Upper lobe of right lung (tissue), 1 donor: ENCODE measurements at regions not wholly inside any gene's neighbourhood (a gene's known extent, or its start where the extent isn't known, plus 50 kb on each side); places are given as distances from the start of the nearest gene placed in this dataset.
A peak's percentile ranks its signal among the peaks of the same experiment; 100 is the strongest.

Experiments
- ATAC-seq: fragments of 200-7000 bp; cut with Tn5 transposase; one replicate; pipeline ENCODE4 v1.9.1; 2020; ENCODE audit warnings: mild to moderate bottlenecking, moderate library complexity
- DNase-seq: peaks from one replicate; pipeline ENCODE4 v3.0.0-alpha.2; 2020
- H3K27ac ChIP-seq: fragments of 200-600 bp; one replicate; pipeline ENCODE4 v1.8.0; 2022
- H3K27me3 ChIP-seq: fragments of 200-600 bp; one replicate; pipeline ENCODE4 v1.8.0; 2022; ENCODE audit warnings: mild to moderate bottlenecking
- H3K36me3 ChIP-seq: fragments of 200-600 bp; one replicate; pipeline ENCODE4 v1.8.0; 2022
- H3K4me1 ChIP-seq: fragments of 200-600 bp; one replicate; pipeline ENCODE4 v1.8.0; 2022
- H3K4me3 ChIP-seq: fragments of 200-600 bp; one replicate; pipeline ENCODE4 v1.8.0; 2022; ENCODE audit warnings: mild to moderate bottlenecking
- H3K9me3 ChIP-seq: fragments of 200-600 bp; one replicate; pipeline ENCODE4 v1.8.0; 2022
- CTCF ChIP-seq: fragments of 200-600 bp; IDR thresholded peaks from one replicate; pipeline ENCODE4 v1.8.0; 2022; ENCODE audit warnings: antibody characterized with exemption
- intact Hi-C: fragments of 100-400 bp; cut with DNase I; formaldehyde crosslinking; loops from one replicate; pipeline ENCODE4 v1.11.0; 2022
- donor health status: DM: no; HTN: yes; CAD: no; lungs with severe emphysema.

GRCh38 chr12:25419595-25419994 lies 133.5 kb downstream of the LMNTD1 start:
- DNase-seq (no peak), ATAC-seq (no peak)
- H3K9me3 ChIP-seq: no peaks in the 10 kb centered on the region
- no peaks in the 10 kb centered on the region for H3K4me1 ChIP-seq
- TF ChIP-seq CTCF: no peak
- intact Hi-C loops: no loop called here
- no peak overlapping the region for H3K27ac ChIP-seq
- no peak overlapping the region for H3K4me3 ChIP-seq
- no peaks in the 10 kb centered on the region for H3K36me3 ChIP-seq
- no peaks in the 10 kb centered on the region for H3K27me3 ChIP-seq

GRCh38 chr12:25417071-25417470 lies 136.0 kb downstream of the LMNTD1 start:
- Histone ChIP-seq H3K27ac (no peak overlapping the region), H3K36me3 (no peaks in the 10 kb centered on the region), H3K4me3 (no peak overlapping the region), H3K4me1 (no peaks in the 10 kb centered on the region), H3K9me3 (no peaks in the 10 kb centered on the region), H3K27me3 (no peaks in the 10 kb centered on the region)
- intact Hi-C loops: no loop called here
- no peak for DNase-seq
- no peak for TF ChIP-seq CTCF
- no peak for ATAC-seq

GRCh38 chr12:25416516-25416915 lies 136.6 kb downstream of the LMNTD1 start:
- ATAC-seq (peak; percentile 50), DNase-seq (no peak)
- no peak overlapping the region for H3K4me3 ChIP-seq
- no peak for TF ChIP-seq CTCF
- no peaks in the 10 kb centered on the region for H3K27me3 ChIP-seq
- H3K4me1 ChIP-seq: no peaks in the 10 kb centered on the region
- no peak overlapping the region for H3K27ac ChIP-seq
- intact Hi-C loops: no loop called here
- H3K36me3 ChIP-seq: no peaks in the 10 kb centered on the region
- no peaks in the 10 kb centered on the region for H3K9me3 ChIP-seq

DNA sequence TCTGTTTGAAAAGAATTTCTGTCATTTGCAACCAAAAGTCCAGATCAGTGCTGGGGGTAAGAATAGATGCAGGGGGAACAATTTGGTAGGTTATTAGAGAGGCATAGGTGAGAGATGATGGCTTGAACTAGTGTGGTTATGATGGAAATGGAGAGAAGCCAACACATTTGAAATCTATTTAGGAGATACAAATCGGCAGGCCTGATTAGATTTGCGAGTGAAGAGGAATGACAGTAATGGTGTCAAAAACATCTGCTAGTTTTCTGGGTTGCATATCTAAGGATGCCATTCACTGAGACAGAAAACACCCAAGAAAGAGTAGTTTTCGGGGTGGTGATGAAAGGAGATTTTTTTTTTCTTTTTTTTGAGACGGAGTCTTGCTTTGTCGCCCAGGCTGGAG lies 138.1 kb downstream of the LMNTD1 start:
- no peak for ATAC-seq
- Histone ChIP-seq H3K27ac (no peak overlapping the region), H3K36me3 (no peaks in the 10 kb centered on the region), H3K4me3 (no peak overlapping the region), H3K27me3 (no peaks in the 10 kb centered on the region), H3K4me1 (no peaks in the 10 kb centered on the region), H3K9me3 (no peaks in the 10 kb centered on the region)
- intact Hi-C loops: no loop called here
- DNase-seq: no peak
- no peak for TF ChIP-seq CTCF

- TF ChIP-seq CTCF: no peak
Measured at GRCh38 chr12:25412735-25413134, 140.3 kb downstream of the LMNTD1 start.

GRCh38 chr12:25404955-25405354 lies 148.1 kb downstream of the LMNTD1 start:
- peak; percentile 41 for ATAC-seq

More at GRCh38 chr12:25412735-25413134, 140.3 kb downstream of the LMNTD1 start:
- Histone ChIP-seq H3K4me1 (no peaks in the 10 kb centered on the region), H3K36me3 (no peaks in the 10 kb centered on the region), H3K27me3 (no peaks in the 10 kb centered on the region), H3K27ac (no peak overlapping the region), H3K4me3 (no peak overlapping the region), H3K9me3 (no peaks in the 10 kb centered on the region)
- DNase-seq (no peak), ATAC-seq (peak; percentile 64)
- intact Hi-C loops: no loop called here

More at GRCh38 chr12:25404955-25405354, 148.1 kb downstream of the LMNTD1 start:
- Histone ChIP-seq H3K27me3 (no peaks in the 10 kb centered on the region), H3K4me1 (no peaks in the 10 kb centered on the region), H3K36me3 (no peaks in the 10 kb centered on the region), H3K4me3 (no peak overlapping the region), H3K9me3 (no peaks in the 10 kb centered on the region), H3K27ac (no peak overlapping the region)
- intact Hi-C loops: no loop called here
- TF ChIP-seq CTCF: no peak
- no peak for DNase-seq
